ENCODE measurements at regions not wholly inside any gene's neighbourhood (a gene's known extent, or its start where the extent isn't known, plus 50 kb on each side); places are given as distances from the start of the nearest gene placed in this dataset.

DNA sequence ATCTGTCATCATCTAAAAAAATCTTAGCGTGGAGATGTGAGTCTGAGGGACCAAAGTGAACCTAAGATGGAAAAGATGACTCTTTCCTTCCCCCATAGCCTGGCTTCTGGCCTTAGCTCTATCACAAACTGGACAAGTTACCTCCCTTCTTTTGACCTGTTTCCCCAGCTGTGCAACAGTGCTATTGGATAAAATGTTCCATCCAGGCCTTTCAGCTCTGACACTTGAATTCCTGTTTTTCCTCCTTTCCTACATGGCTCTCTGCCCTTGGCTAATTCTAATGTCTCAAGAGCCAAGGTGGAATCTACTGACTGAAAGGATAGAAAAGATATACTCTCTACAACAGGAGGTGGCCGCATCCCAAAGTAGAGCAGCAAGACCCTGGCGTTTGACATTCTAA is 84.5 kb upstream of the ARHGEF9 start:
- no peaks in the 10 kb centered on the region for H3K9me3 ChIP-seq (ENCODE audit: control insufficient read depth, low read depth, low read length)
- H3K27me3 ChIP-seq (ENCODE audit: control insufficient read depth, extremely low read depth, insufficient read depth, low read length) = no peaks in the 10 kb centered on the region
- dilution Hi-C loops (cut with MboI; ENCODE audit: extremely low pct_ligation_motif_present, low sequenced_read_pairs) = no loop called here
- no peak for FAIRE-seq
- H3K4me3 ChIP-seq (ENCODE audit: control insufficient read depth in 2 of 3, extremely low read depth in 1 of 3, insufficient read depth in 2 of 3, low read depth in 1 of 3, low read length in 3 of 3) = no peak overlapping the region
- no peaks in the 10 kb centered on the region for H4K20me1 ChIP-seq (ENCODE audit: control insufficient read depth, extremely low read depth, insufficient read depth, low read length)
- no peak overlapping the region for H2AFZ ChIP-seq (ENCODE audit: control insufficient read depth, low read length)
- TF ChIP-seq, protein P1, sequence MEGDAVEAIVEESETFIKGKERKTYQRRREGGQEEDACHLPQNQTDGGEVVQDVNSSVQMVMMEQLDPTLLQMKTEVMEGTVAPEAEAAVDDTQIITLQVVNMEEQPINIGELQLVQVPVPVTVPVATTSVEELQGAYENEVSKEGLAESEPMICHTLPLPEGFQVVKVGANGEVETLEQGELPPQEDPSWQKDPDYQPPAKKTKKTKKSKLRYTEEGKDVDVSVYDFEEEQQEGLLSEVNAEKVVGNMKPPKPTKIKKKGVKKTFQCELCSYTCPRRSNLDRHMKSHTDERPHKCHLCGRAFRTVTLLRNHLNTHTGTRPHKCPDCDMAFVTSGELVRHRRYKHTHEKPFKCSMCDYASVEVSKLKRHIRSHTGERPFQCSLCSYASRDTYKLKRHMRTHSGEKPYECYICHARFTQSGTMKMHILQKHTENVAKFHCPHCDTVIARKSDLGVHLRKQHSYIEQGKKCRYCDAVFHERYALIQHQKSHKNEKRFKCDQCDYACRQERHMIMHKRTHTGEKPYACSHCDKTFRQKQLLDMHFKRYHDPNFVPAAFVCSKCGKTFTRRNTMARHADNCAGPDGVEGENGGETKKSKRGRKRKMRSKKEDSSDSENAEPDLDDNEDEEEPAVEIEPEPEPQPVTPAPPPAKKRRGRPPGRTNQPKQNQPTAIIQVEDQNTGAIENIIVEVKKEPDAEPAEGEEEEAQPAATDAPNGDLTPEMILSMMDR (optimal IDR thresholded peaks at IDR 0.05 in 1 of 3, IDR thresholded peaks at IDR 0.05 in 1 of 3, conservative IDR thresholded peaks at IDR 0.05 in 1 of 3; ENCODE audit: extremely low read depth in 1 of 3, insufficient read depth in 2 of 3, low read length in 3 of 3) = no peak
- TF ChIP-seq EZH2 (IDR thresholded peaks at IDR 0.05; ENCODE audit: low read length) = no peak
- DNase-seq (ENCODE audit: low read depth, low spot score) = no peak
- H3K9me1 ChIP-seq (ENCODE audit: control insufficient read depth, extremely low read depth, insufficient read depth, low read length) = no peaks in the 10 kb centered on the region
- no peak overlapping the region for H3K9ac ChIP-seq (ENCODE audit: control insufficient read depth, extremely low read depth, insufficient read depth, low read length)
- H3K27ac ChIP-seq (ENCODE audit: control insufficient read depth, insufficient read depth, low read length) = no peak overlapping the region
- H3K79me2 ChIP-seq (ENCODE audit: control insufficient read depth, insufficient read depth, low read length) = no peaks in the 10 kb centered on the region
- H3K4me1 ChIP-seq (ENCODE audit: control insufficient read depth, extremely low read depth, insufficient read depth, low read length) = no peaks in the 10 kb centered on the region
- H3K4me2 ChIP-seq (ENCODE audit: control insufficient read depth, extremely low read depth, insufficient read depth, low read depth, low read length) = no peak overlapping the region
- H3K36me3 ChIP-seq (ENCODE audit: control insufficient read depth in 2 of 2, extremely low read depth in 1 of 2, insufficient read depth in 2 of 2, low read length in 2 of 2) = no peaks in the 10 kb centered on the region

DNA sequence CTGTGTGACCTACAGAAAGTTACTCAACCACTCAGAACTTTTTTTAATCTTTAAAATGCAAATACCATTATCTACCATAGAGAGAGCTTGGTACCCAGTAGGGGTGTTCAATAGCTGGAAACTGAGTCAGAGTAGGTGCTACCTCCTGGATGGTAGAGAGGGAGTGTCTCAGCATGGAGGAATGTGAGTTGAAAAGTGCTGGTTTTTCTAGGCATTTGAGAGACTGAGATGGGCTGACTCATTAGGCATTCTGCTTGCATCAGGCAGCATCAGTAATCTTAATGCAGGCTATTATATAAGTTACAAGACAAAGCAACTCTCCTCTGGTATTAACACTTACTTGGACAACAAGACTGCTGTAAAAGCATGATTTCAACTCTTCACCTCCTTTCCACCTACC is 70.9 kb upstream of the ARHGEF9 start:
- Histone ChIP-seq H3K79me2 (ENCODE audit: control insufficient read depth, insufficient read depth, low read length) (no peaks in the 10 kb centered on the region), H3K27me3 (ENCODE audit: control insufficient read depth, extremely low read depth, insufficient read depth, low read length) (no peaks in the 10 kb centered on the region), H3K4me1 (ENCODE audit: control insufficient read depth, extremely low read depth, insufficient read depth, low read length) (no peaks in the 10 kb centered on the region), H4K20me1 (ENCODE audit: control insufficient read depth, extremely low read depth, insufficient read depth, low read length) (no peaks in the 10 kb centered on the region), H3K9me3 (ENCODE audit: control insufficient read depth, low read depth, low read length) (no peaks in the 10 kb centered on the region), H3K36me3 (ENCODE audit: control insufficient read depth in 2 of 2, extremely low read depth in 1 of 2, insufficient read depth in 2 of 2, low read length in 2 of 2) (no peaks in the 10 kb centered on the region), H2AFZ (ENCODE audit: control insufficient read depth, low read length) (no peak overlapping the region), H3K27ac (ENCODE audit: control insufficient read depth, insufficient read depth, low read length) (no peak overlapping the region), H3K4me2 (ENCODE audit: control insufficient read depth, extremely low read depth, insufficient read depth, low read depth, low read length) (no peak overlapping the region), H3K9ac (ENCODE audit: control insufficient read depth, extremely low read depth, insufficient read depth, low read length) (no peak overlapping the region), H3K4me3 (ENCODE audit: control insufficient read depth in 2 of 3, extremely low read depth in 1 of 3, insufficient read depth in 2 of 3, low read depth in 1 of 3, low read length in 3 of 3) (no peak overlapping the region), H3K9me1 (ENCODE audit: control insufficient read depth, extremely low read depth, insufficient read depth, low read length) (no peaks in the 10 kb centered on the region)
- dilution Hi-C loops (cut with MboI; ENCODE audit: extremely low pct_ligation_motif_present, low sequenced_read_pairs) = no loop called here
- DNase-seq (ENCODE audit: low read depth, low spot score) (peak; percentile 2), FAIRE-seq (no peak)
- TF ChIP-seq EZH2 (IDR thresholded peaks at IDR 0.05; ENCODE audit: low read length) = no peak
- TF ChIP-seq, protein P1 (optimal IDR thresholded peaks at IDR 0.05 in 1 of 3, IDR thresholded peaks at IDR 0.05 in 1 of 3, conservative IDR thresholded peaks at IDR 0.05 in 1 of 3; ENCODE audit: extremely low read depth in 1 of 3, insufficient read depth in 2 of 3, low read length in 3 of 3) = no peak

All from keratinocyte (primary cell).